PC-3 (cell line): ENCODE measurements at regions not wholly inside any gene's neighbourhood (a gene's known extent, or its start where the extent isn't known, plus 50 kb on each side); places are given as distances from the start of the nearest gene placed in this dataset.

Source experiments
- ATAC-seq: fragments of 200-7000 bp; cut with Tn5 transposase; 2 replicates; pipeline ENCODE4 v1.9.1; 2020; ENCODE audit warnings: mild to moderate bottlenecking, moderate library complexity
- BruUV-seq: library from RNA; stranded (reverse); fragments of 400-500 nt; replicated peaks from 2 replicates; lab custom pipeline; 2021; lab: Mats Ljungman, UMichigan
- CTCF ChIA-PET: fragments of 300-600 bp; sonication (Branson Sonifier 250); formaldehyde crosslinking; loops from one replicate; lab custom pipeline; 2022; ENCODE audit warnings: antibody characterized with exemption; lab: Charles Lee
- POLR2A ChIA-PET: fragments of 300-600 bp; sonication (Branson Sonifier 250); formaldehyde crosslinking; loops from one replicate; lab custom pipeline; 2022; ENCODE audit warnings: antibody characterized with exemption; ENCODE audit not compliant: unreplicated experiment; lab: Charles Lee
- DNase-seq: peaks from one replicate; pipeline ENCODE4 v3.0.0-alpha.2; 2015
- H2AFZ ChIP-seq: fragments of 300-600 bp; sonication (generic); 2 replicates; pipeline ENCODE4 v1.6.0; 2016; ENCODE audit warnings: antibody characterized with exemption, low read length
- H3F3A ChIP-seq: fragments of 300-600 bp; sonication (generic); one replicate; pipeline ENCODE4 v1.6.0; 2017; ENCODE audit warnings: antibody characterized with exemption, low read length, control low read depth, mild to moderate bottlenecking; ENCODE audit not compliant: unreplicated experiment
- H3K27ac ChIP-seq: fragments of 300-600 bp; sonication (generic); 2 replicates; pipeline ENCODE4 v1.5.1; 2016; ENCODE audit warnings: mild to moderate bottlenecking, low read length
- H3K27me3 ChIP-seq: fragments of 300-600 bp; sonication (generic); 2 replicates; pipeline ENCODE4 v1.6.1; 2016; ENCODE audit warnings: low read length, mixed read lengths
- H3K36me3 ChIP-seq: fragments of 300-600 bp; sonication (generic); 2 replicates; pipeline ENCODE4 v1.6.1; 2016; ENCODE audit warnings: low read depth, mixed run types, low read length, mixed read lengths
- H3K4me1 ChIP-seq: fragments of 300-600 bp; sonication (generic); 2 replicates; pipeline ENCODE4 v1.5.1; 2016; ENCODE audit warnings: low read length; ENCODE audit not compliant: insufficient read depth
- H3K4me2 ChIP-seq: fragments of 300-600 bp; sonication (generic); 2 replicates; pipeline ENCODE4 v1.6.0; 2016; ENCODE audit warnings: low read length
- H3K4me3 ChIP-seq: fragments of 300-600 bp; sonication (generic); 2 replicates; pipeline ENCODE4 v1.5.1; 2016; ENCODE audit warnings: mild to moderate bottlenecking, low read length, mixed read lengths
- H3K79me2 ChIP-seq: fragments of 300-600 bp; sonication (generic); 2 replicates; pipeline ENCODE4 v1.6.1; 2017; ENCODE audit warnings: low read length, mixed read lengths
- H3K9ac ChIP-seq: fragments of 300-600 bp; sonication (generic); 2 replicates; pipeline ENCODE4 v1.6.0; 2016; ENCODE audit warnings: mild to moderate bottlenecking, low read length
- H3K9me2 ChIP-seq: fragments of 300-600 bp; sonication (generic); replicated peaks from 2 replicates; pipeline ENCODE4 v1.6.1; 2016; ENCODE audit warnings: mixed run types, low read length, mixed read lengths
- H3K9me3 ChIP-seq: fragments of 300-600 bp; sonication (generic); 2 replicates; pipeline ENCODE4 v1.6.1; 2016; ENCODE audit warnings: low read length, mixed read lengths
- H4K20me1 ChIP-seq: fragments of 300-600 bp; sonication (generic); 2 replicates; pipeline ENCODE4 v1.6.1; 2016; ENCODE audit warnings: low read length, mixed read lengths
- EZH2 ChIP-seq: fragments of 300-600 bp; sonication (generic); IDR thresholded peaks from one replicate; pipeline ENCODE4 v1.6.1; 2017; ENCODE audit warnings: antibody characterized with exemption, mild to moderate bottlenecking, low read length; ENCODE audit not compliant: unreplicated experiment
- EZH2phosphoT487 ChIP-seq: fragments of 300-600 bp; sonication (generic); IDR thresholded peaks from 2 replicates; pipeline ENCODE4 v1.6.1; 2018; ENCODE audit warnings: mild to moderate bottlenecking, antibody characterized with exemption, low read length, borderline replicate concordance
- intact Hi-C: fragments of 100-400 bp; cut with micrococcal nuclease; formaldehyde crosslinking; loops from 2 replicates; pipeline ENCODE4 v1.9.0; 2023
- TF ChIP-seq, protein P1 (sequence below): fragments of 300-600 bp; sonication (generic); conservative IDR thresholded peaks from 2 replicates; pipeline ENCODE4 v1.5.1; 2017; ENCODE audit warnings: antibody characterized with exemption, low read depth, mild to moderate bottlenecking, low read length

- no TSS peak for BruUV-seq
- Histone ChIP-seq H3K4me1 (no peaks in the 10 kb centered on the region), H3K79me2 (no peaks in the 10 kb centered on the region), H2AFZ (no peak overlapping the region), H3K27me3 (peaks cover 23% of the 10 kb centered on the region; the same call in 1 of the 2 replicates), H3K36me3 (no peaks in the 10 kb centered on the region), H3K27ac (no peak overlapping the region), H3K9me2 (no peaks in the 10 kb centered on the region), H3K9me3 (no peaks in the 10 kb centered on the region), H3K4me2 (no peak overlapping the region), H4K20me1 (no peaks in the 10 kb centered on the region), H3K9ac (no peak overlapping the region), H3K4me3 (no peak overlapping the region), H3F3A (no peaks in the 10 kb centered on the region)
- POLR2A ChIA-PET = no interaction called here
- CTCF ChIA-PET = no interaction called here
- ATAC-seq (no peak), DNase-seq (no peak)
- intact Hi-C loops = no loop called here
- TF ChIP-seq EZH2 = no peak
- TF ChIP-seq, protein P1, sequence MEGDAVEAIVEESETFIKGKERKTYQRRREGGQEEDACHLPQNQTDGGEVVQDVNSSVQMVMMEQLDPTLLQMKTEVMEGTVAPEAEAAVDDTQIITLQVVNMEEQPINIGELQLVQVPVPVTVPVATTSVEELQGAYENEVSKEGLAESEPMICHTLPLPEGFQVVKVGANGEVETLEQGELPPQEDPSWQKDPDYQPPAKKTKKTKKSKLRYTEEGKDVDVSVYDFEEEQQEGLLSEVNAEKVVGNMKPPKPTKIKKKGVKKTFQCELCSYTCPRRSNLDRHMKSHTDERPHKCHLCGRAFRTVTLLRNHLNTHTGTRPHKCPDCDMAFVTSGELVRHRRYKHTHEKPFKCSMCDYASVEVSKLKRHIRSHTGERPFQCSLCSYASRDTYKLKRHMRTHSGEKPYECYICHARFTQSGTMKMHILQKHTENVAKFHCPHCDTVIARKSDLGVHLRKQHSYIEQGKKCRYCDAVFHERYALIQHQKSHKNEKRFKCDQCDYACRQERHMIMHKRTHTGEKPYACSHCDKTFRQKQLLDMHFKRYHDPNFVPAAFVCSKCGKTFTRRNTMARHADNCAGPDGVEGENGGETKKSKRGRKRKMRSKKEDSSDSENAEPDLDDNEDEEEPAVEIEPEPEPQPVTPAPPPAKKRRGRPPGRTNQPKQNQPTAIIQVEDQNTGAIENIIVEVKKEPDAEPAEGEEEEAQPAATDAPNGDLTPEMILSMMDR = no peak
- no peak for TF ChIP-seq EZH2phosphoT487
Observed at GRCh38 chr1:181345146-181345545, 138.2 kb upstream of the CACNA1E start.

DNA sequence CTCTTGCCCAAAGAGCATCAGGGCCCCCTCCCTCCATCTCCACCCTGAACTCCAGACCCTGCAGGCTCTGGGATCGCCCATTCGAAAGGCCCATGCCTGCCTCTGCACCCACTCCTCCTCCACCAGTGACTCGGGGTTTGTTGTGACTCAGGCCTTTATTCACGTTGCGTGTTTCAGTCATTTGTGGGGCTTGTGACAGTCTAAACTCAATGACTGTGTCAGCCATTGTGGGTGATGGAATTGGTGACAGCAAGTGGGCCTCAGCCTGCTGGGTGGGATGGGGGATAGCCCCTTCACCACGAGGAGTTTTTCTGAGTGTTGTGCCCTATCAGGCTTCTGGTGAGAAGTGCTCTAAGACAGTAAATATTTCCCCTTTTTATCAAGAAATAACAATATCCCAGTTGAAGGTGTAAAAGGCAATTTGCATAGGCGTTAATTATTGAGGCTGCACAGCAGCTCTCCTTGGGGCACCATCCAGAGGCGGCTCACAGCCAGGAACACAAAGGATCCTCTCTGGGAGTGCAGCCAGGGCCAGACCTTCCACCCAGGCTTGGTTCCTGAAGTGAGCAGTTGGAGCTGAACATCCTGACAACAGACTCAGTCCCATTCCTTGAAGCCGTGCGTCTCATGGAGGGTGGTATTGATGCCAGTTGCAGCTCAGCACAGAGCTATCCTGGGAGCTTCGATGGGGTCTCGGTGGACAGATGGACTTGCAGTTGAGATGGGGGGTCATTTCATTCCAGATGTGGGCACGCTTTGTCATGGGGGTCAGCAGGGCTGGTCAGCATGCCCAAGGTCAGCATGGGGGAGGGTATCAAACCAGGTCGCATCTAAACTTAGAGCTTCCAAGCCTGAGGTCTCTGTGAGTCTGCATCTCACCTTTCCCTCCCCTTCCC is 135.6 kb upstream of the CACNA1E start:
- Histone ChIP-seq H3K4me2 (no peak overlapping the region), H3K79me2 (no peaks in the 10 kb centered on the region), H3K4me3 (no peak overlapping the region), H3K9me3 (no peaks in the 10 kb centered on the region), H3K4me1 (no peaks in the 10 kb centered on the region), H3K27me3 (peaks cover 18% of the 10 kb centered on the region; the same call in 1 of the 2 replicates), H3K9ac (no peak overlapping the region), H3K9me2 (no peaks in the 10 kb centered on the region), H3K27ac (no peak overlapping the region), H4K20me1 (no peaks in the 10 kb centered on the region), H3F3A (no peaks in the 10 kb centered on the region), H3K36me3 (no peaks in the 10 kb centered on the region), H2AFZ (no peak overlapping the region)
- CTCF ChIA-PET = no interaction called here
- no peak for ATAC-seq
- POLR2A ChIA-PET = no interaction called here
- TF ChIP-seq EZH2phosphoT487 = no peak
- no peak for TF ChIP-seq EZH2
- TF ChIP-seq, protein P1 = no peak
- intact Hi-C loops = no loop called here
- DNase-seq = no peak
- no TSS peak for BruUV-seq

GRCh38 chr1:181349512-181349911 is 133.8 kb upstream of the CACNA1E start:
- CTCF ChIA-PET = no interaction called here
- POLR2A ChIA-PET = no interaction called here
- H4K20me1 ChIP-seq = no peaks in the 10 kb centered on the region

More at GRCh38 chr1:181349512-181349911, 133.8 kb upstream of the CACNA1E start:
- no peak overlapping the region for H3K27ac ChIP-seq
- H3K4me1 ChIP-seq = no peaks in the 10 kb centered on the region
- H3K36me3 ChIP-seq = no peaks in the 10 kb centered on the region
- ATAC-seq (no peak), DNase-seq (no peak)
- no peaks in the 10 kb centered on the region for H3K79me2 ChIP-seq
- H3K9ac ChIP-seq = no peak overlapping the region
- no peaks in the 10 kb centered on the region for H3K9me3 ChIP-seq
- H3K4me2 ChIP-seq = no peak overlapping the region
- BruUV-seq = no TSS peak
- TF ChIP-seq EZH2 = no peak
- TF ChIP-seq EZH2phosphoT487 = no peak
- TF ChIP-seq, protein P1 = no peak
- H3K27me3 ChIP-seq = peaks cover 8% of the 10 kb centered on the region; the same call in 1 of the 2 replicates
- no peak overlapping the region for H3K4me3 ChIP-seq
- H3F3A ChIP-seq = no peaks in the 10 kb centered on the region
- no peaks in the 10 kb centered on the region for H3K9me2 ChIP-seq
- intact Hi-C loops = no loop called here
- H2AFZ ChIP-seq = no peak overlapping the region
